A549 (cell line): ENCODE measurements at regions not wholly inside any gene's neighbourhood (a gene's known extent, or its start where the extent isn't known, plus 50 kb on each side); places are given as distances from the start of the nearest gene placed in this dataset.

Source experiments
- ATAC-seq, 2 experiments: fragments of 200-7000 bp in 1 of 2; fragments of >200 bp in 1 of 2; cut with Nextera tagmentation in 1 of 2; cut with Tn5 transposase in 1 of 2; 3 replicates each; pipeline versions ENCODE4 v1.8.0 to v1.9.1; 2018 to 2020; ENCODE audit warnings: mild to moderate bottlenecking in 1 of 2, moderate library complexity in 1 of 2
- CTCF ChIA-PET: fragments of 300-600 bp; sonication (Branson Sonifier 250); formaldehyde crosslinking; extraction: SDS; loops from one replicate; lab custom pipeline; 2021; ENCODE audit warnings: antibody characterized with exemption, inconsistent platforms; lab: Yijun Ruan, JAX
- POLR2A ChIA-PET: fragments of 350-600 bp; formaldehyde crosslinking; extraction: SDS; loops from one replicate; lab custom pipeline; 2021; ENCODE audit warnings: antibody characterized with exemption, inconsistent platforms; lab: Yijun Ruan, JAX
- DNase-seq, 2 experiments: peaks; one replicate each; pipeline versions ENCODE4 v3.0.0 to v3.0.0-alpha.2; 2011 to 2016; ENCODE audit warnings: low read depth in 1 of 2, low spot score in 1 of 2
- FAIRE-seq: peaks from 2 replicates; lab custom pipeline; 2011; peaks lifted over from hg19 to GRCh38; lab: Jason Lieb, UNC
- H3K27ac ChIP-seq, 2 experiments: fragments of >200 bp; sonication (Bioruptor Twin); formaldehyde crosslinking; 3 replicates each; pipeline ENCODE4 v1.5.1; 2016 to 2017
- H3K4me1 ChIP-seq: fragments of >200 bp; sonication (Bioruptor Twin); formaldehyde crosslinking; 3 replicates; pipeline ENCODE4 v1.6.1; 2016
- H3K4me2 ChIP-seq: fragments of >200 bp; sonication (Bioruptor Twin); formaldehyde crosslinking; 3 replicates; pipeline ENCODE4 v1.6.1; 2016
- H3K4me3 ChIP-seq: fragments of >200 bp; sonication (Bioruptor Twin); formaldehyde crosslinking; 3 replicates; pipeline ENCODE4 v1.5.1; 2016
- H3K9me3 ChIP-seq: fragments of >200 bp; sonication (Bioruptor Twin); formaldehyde crosslinking; 3 replicates; pipeline ENCODE4 v1.6.1; 2016
- CBX8 ChIP-seq: fragments of 200-600 bp; sonication (generic); IDR thresholded peaks from 2 replicates; pipeline ENCODE4 v1.6.1; 2016
- CHD2 ChIP-seq: fragments of 150-350 bp; IDR thresholded peaks from 2 replicates; pipeline ENCODE4 v1.6.1; 2014; ENCODE audit warnings: low read length; ENCODE audit not compliant: partially characterized antibody
- CHD4 ChIP-seq: fragments of 200-600 bp; sonication (generic); IDR thresholded peaks from 2 replicates; pipeline ENCODE4 v1.6.1; 2016; ENCODE audit warnings: antibody characterized with exemption, mild to moderate bottlenecking, borderline replicate concordance
- CTCF ChIP-seq: fragments of >200 bp; sonication (Bioruptor Twin); formaldehyde crosslinking; IDR thresholded peaks from 3 replicates; pipeline ENCODE4 v1.5.1; 2016
- EHF ChIP-seq: fragments of 250-450 bp; sonication (Bioruptor Pico); IDR thresholded peaks from 2 replicates; pipeline ENCODE4 v1.5.0; 2020; ENCODE audit warnings: mild to moderate bottlenecking
- FOSB ChIP-seq: fragments of 250-450 bp; sonication (Bioruptor Pico); IDR thresholded peaks from 2 replicates; pipeline ENCODE4 v1.5.0; 2020; ENCODE audit warnings: mild to moderate bottlenecking, moderate library complexity
- FOSL2 ChIP-seq, 2 experiments: fragments of 450-650 bp in 1 of 2; fragments of >200 bp in 1 of 2; sonication (Bioruptor Twin) in 1 of 2; formaldehyde crosslinking; IDR thresholded peaks; 2 replicates each; pipeline versions ENCODE4 v1.5.0 to v1.6.1; 2016 to 2020; ENCODE audit warnings: mild to moderate bottlenecking in 1 of 2, moderate library complexity in 1 of 2
- HEYL ChIP-seq: fragments of 250-450 bp; sonication (Bioruptor Pico); IDR thresholded peaks from 2 replicates; pipeline ENCODE4 v1.8.0; 2021; ENCODE audit warnings: mild to moderate bottlenecking, moderate library complexity
- JUNB ChIP-seq: fragments of >200 bp; sonication (Bioruptor Twin); formaldehyde crosslinking; IDR thresholded peaks from 2 replicates; pipeline ENCODE4 v1.6.1; 2016
- KDM1A ChIP-seq: fragments of 200-600 bp; sonication (generic); IDR thresholded peaks from 2 replicates; pipeline ENCODE4 v1.6.1; 2016; ENCODE audit warnings: low read depth, mild to moderate bottlenecking
- KDM5A ChIP-seq: fragments of 200-600 bp; sonication (generic); IDR thresholded peaks from 2 replicates; pipeline ENCODE4 v1.6.1; 2016; ENCODE audit warnings: antibody characterized with exemption, mild to moderate bottlenecking
- MAFK ChIP-seq: fragments of 450-650 bp; IDR thresholded peaks from 2 replicates; pipeline ENCODE4 v1.6.1; 2014; ENCODE audit not compliant: partially characterized antibody
- NPAS2 ChIP-seq: fragments of 250-450 bp; sonication (Bioruptor Pico); IDR thresholded peaks from 2 replicates; pipeline ENCODE4 v1.8.0; 2022; ENCODE audit warnings: mild to moderate bottlenecking, moderate library complexity, borderline replicate concordance
- RAD21 ChIP-seq, 2 experiments: fragments of >200 bp in 1 of 2; sonication (Bioruptor Twin) in 1 of 2; formaldehyde crosslinking in 1 of 2; IDR thresholded peaks in 1 of 2; conservative IDR thresholded peaks in 1 of 2; 2 replicates in 1 of 2; 3 replicates in 1 of 2; pipeline ENCODE4 v1.6.1; 2012 to 2018; ENCODE audit warnings: inconsistent platforms in 1 of 2
- REST ChIP-seq: fragments of 200-600 bp; sonication (generic); IDR thresholded peaks from 2 replicates; pipeline ENCODE4 v1.6.1; 2016; ENCODE audit warnings: antibody characterized with exemption, mild to moderate bottlenecking, moderate library complexity
- RFX5 ChIP-seq: fragments of 450-650 bp; IDR thresholded peaks from 2 replicates; pipeline ENCODE4 v1.7.1; 2014; ENCODE audit warnings: antibody characterized with exemption, mild to moderate bottlenecking, moderate library complexity
- SREBF2 ChIP-seq: fragments of 450-650 bp; IDR thresholded peaks from 2 replicates; pipeline ENCODE4 v1.6.1; 2014; ENCODE audit warnings: mild to moderate bottlenecking, moderate library complexity
- ZC3H11A ChIP-seq: fragments of 450-650 bp; IDR thresholded peaks from 2 replicates; pipeline ENCODE4 v1.6.1; 2014; ENCODE audit warnings: antibody characterized with exemption, mild to moderate bottlenecking
- ZFP36 ChIP-seq: fragments of 450-650 bp; IDR thresholded peaks from 2 replicates; pipeline ENCODE4 v1.6.1; 2014; ENCODE audit warnings: borderline replicate concordance; ENCODE audit not compliant: partially characterized antibody
- ZSCAN20 ChIP-seq: fragments of 250-450 bp; sonication (Bioruptor Pico); IDR thresholded peaks from 2 replicates; pipeline ENCODE4 v1.8.0; 2022; ENCODE audit warnings: mild to moderate bottlenecking, moderate library complexity
- TF ChIP-seq, protein P1 (sequence below): fragments of 450-650 bp; IDR thresholded peaks from 2 replicates; pipeline ENCODE4 v1.6.1; 2014; ENCODE audit warnings: antibody characterized with exemption
- TF ChIP-seq, protein P2 (sequence below): fragments of >200 bp; sonication (Bioruptor Twin); formaldehyde crosslinking; IDR thresholded peaks from 3 replicates; pipeline ENCODE4 v1.6.1; 2016

DNA sequence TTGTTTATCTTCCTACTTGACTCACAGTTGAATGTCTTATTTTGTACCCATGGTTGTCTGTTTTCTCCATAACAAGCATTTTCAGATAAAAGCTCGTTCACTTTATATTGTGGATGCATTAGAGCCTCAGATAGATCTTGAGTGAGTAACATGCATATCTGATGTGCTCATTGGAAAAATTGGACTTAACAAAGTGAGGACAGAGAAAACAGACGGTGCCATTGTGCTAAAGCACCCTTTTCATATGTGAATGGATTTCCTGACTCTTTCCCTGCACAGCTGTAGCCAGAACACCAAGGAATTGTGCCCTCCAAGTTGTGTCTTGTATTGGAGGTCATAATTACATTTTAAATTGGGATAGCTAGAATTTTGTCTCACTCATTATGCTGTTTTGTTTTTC, 325.8 kb upstream of the MEF2C start (continued):
- TF ChIP-seq CBX8: no peak
- no peak for TF ChIP-seq JUNB
- no peak for TF ChIP-seq KDM1A
- TF ChIP-seq FOSL2 (IDR thresholded peaks at IDR 0.05): no peak
- no peak for TF ChIP-seq FOSL2 (CRISPR knock-in tag; IDR thresholded peaks at IDR 0.05)

- CTCF ChIA-PET: no interaction called here
- ATAC-seq (no peak), FAIRE-seq (no peak), DNase-seq (no peak)
- Histone ChIP-seq H3K27ac (no peak overlapping the region), H3K4me1 (no peaks in the 10 kb centered on the region), H3K4me3 (no peak overlapping the region), H3K4me2 (no peak overlapping the region), H3K9me3 (no peaks in the 10 kb centered on the region)
- POLR2A ChIA-PET: no interaction called here
- TF ChIP-seq EHF (CRISPR knock-in tag): no peak
- no peak for TF ChIP-seq NPAS2
- TF ChIP-seq CHD2: no peak
- no peak for TF ChIP-seq SREBF2
- no peak for TF ChIP-seq REST
- no peak for TF ChIP-seq RFX5
- TF ChIP-seq, protein P1, sequence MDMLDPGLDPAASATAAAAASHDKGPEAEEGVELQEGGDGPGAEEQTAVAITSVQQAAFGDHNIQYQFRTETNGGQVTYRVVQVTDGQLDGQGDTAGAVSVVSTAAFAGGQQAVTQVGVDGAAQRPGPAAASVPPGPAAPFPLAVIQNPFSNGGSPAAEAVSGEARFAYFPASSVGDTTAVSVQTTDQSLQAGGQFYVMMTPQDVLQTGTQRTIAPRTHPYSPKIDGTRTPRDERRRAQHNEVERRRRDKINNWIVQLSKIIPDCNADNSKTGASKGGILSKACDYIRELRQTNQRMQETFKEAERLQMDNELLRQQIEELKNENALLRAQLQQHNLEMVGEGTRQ: no peak
- no peak for TF ChIP-seq CTCF
- TF ChIP-seq, protein P2, sequence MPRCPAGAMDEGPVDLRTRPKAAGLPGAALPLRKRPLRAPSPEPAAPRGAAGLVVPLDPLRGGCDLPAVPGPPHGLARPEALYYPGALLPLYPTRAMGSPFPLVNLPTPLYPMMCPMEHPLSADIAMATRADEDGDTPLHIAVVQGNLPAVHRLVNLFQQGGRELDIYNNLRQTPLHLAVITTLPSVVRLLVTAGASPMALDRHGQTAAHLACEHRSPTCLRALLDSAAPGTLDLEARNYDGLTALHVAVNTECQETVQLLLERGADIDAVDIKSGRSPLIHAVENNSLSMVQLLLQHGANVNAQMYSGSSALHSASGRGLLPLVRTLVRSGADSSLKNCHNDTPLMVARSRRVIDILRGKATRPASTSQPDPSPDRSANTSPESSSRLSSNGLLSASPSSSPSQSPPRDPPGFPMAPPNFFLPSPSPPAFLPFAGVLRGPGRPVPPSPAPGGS: no peak
- TF ChIP-seq HEYL: no peak
- TF ChIP-seq MAFK: no peak
- TF ChIP-seq FOSB (CRISPR knock-in tag): no peak
- no peak for TF ChIP-seq CHD4
- TF ChIP-seq KDM5A: no peak
- no peak for TF ChIP-seq ZSCAN20
- no peak for TF ChIP-seq ZFP36
- no peak for TF ChIP-seq ZC3H11A
- no peak for TF ChIP-seq RAD21 (conservative IDR thresholded peaks at IDR 0.05 in 1 of 2, IDR thresholded peaks at IDR 0.05 in 1 of 2)
- TF ChIP-seq FOSL2 (IDR thresholded peaks at IDR 0.05): no peak
- no peak for TF ChIP-seq FOSL2 (CRISPR knock-in tag; IDR thresholded peaks at IDR 0.05)
Measured at GRCh38 chr5:89208392-89208791, 325.4 kb upstream of the MEF2C start.
